K562 (cell line): ENCODE measurements at regions not wholly inside any gene's neighbourhood (a gene's known extent, or its start where the extent isn't known, plus 50 kb on each side); places are given as distances from the start of the nearest gene placed in this dataset.

Experiments used
- ATAC-seq: fragments of 200-7000 bp; cut with Tn5 transposase; 3 replicates; pipeline ENCODE4 v1.9.1; 2020; ENCODE audit warnings: moderate library complexity
- BruUV-seq: library from RNA; stranded (reverse); fragments of 400-500 nt; replicated peaks from 2 replicates; lab custom pipeline; 2021; lab: Mats Ljungman, UMichigan
- CTCF ChIA-PET: fragments of 300-600 bp; formaldehyde crosslinking; extraction: SDS; loops from one replicate; lab custom pipeline; 2021; ENCODE audit warnings: low intra/inter-chr PET ratio; lab: Yijun Ruan, JAX
- POLR2A ChIA-PET: fragments of 300-600, 350-650 bp; sonication (Branson Sonifier 250); formaldehyde crosslinking; extraction: SDS; loops from one replicate; lab custom pipeline; 2021; ENCODE audit warnings: antibody characterized with exemption, inconsistent platforms; lab: Yijun Ruan, JAX
- DNase-seq, 4 experiments: peaks; one replicate each; pipeline versions ENCODE4 v3.0.0 to v3.0.0-alpha.2; 2011 to 2018; ENCODE audit warnings: low spot score in 3 of 4, mixed read lengths in 3 of 4; ENCODE audit errors: extremely low read depth in 1 of 4
- FAIRE-seq: peaks from 2 replicates; lab custom pipeline; 2011; peaks lifted over from hg19 to GRCh38; lab: Jason Lieb, UNC
- H2AFZ ChIP-seq: 2 replicates; pipeline ENCODE4 v1.6.0; 2011; ENCODE audit warnings: low read depth, low read length, control low read depth, inconsistent platforms
- H3K27ac ChIP-seq: fragments of 200-600 bp; 3 replicates; pipeline ENCODE4 v1.8.0; 2011; ENCODE audit warnings: low read depth, mild to moderate bottlenecking, control low read depth, inconsistent platforms, low read length, moderate library complexity, mixed read lengths; ENCODE audit errors: extremely low read depth
- H3K27me3 ChIP-seq, 2 experiments: fragments of 300-600 bp in 1 of 2; 2 replicates in 1 of 2; 3 replicates in 1 of 2; pipeline versions ENCODE4 v1.6.0 to v1.8.0; 2011; ENCODE audit warnings: inconsistent platforms in 2 of 2, low read length in 2 of 2, mild to moderate bottlenecking in 1 of 2, mixed read lengths in 1 of 2, moderate library complexity in 1 of 2; ENCODE audit not compliant: control insufficient read depth in 2 of 2, insufficient read depth in 2 of 2
- H3K36me3 ChIP-seq: fragments of 300-600 bp; 3 replicates; pipeline ENCODE4 v1.8.0; 2011; ENCODE audit warnings: mild to moderate bottlenecking, low read length, inconsistent platforms; ENCODE audit not compliant: control insufficient read depth, insufficient read depth
- H3K4me1 ChIP-seq, 2 experiments: fragments of 200-600 bp in 1 of 2; replicated peaks in 1 of 2; 2 replicates in 1 of 2; 3 replicates in 1 of 2; pipeline versions ENCODE4 v1.5.1 to v1.8.0; 2011; ENCODE audit warnings: inconsistent platforms in 2 of 2, low read length in 2 of 2, mild to moderate bottlenecking in 1 of 2, mixed read lengths in 1 of 2, moderate library complexity in 1 of 2; ENCODE audit not compliant: control insufficient read depth in 2 of 2, insufficient read depth in 2 of 2
- H3K4me2 ChIP-seq: 2 replicates; pipeline ENCODE4 v1.6.1; 2011; ENCODE audit warnings: low read length, control low read depth, inconsistent platforms, mixed read lengths; ENCODE audit not compliant: insufficient read depth
- H3K4me3 ChIP-seq: fragments of 200-600 bp; sonication (generic), shearing (Covaris generic); 2 replicates; pipeline ENCODE4 v1.5.1; 2016; ENCODE audit warnings: control low read depth, inconsistent platforms
- H3K79me2 ChIP-seq: fragments of 200-600 bp; 3 replicates; pipeline ENCODE4 v1.8.0; 2011; ENCODE audit warnings: low read length, inconsistent platforms; ENCODE audit not compliant: control insufficient read depth, insufficient read depth
- H3K9ac ChIP-seq, 2 experiments: 2 replicates each; pipeline versions ENCODE4 v1.6.0 to v1.6.1; 2011; ENCODE audit warnings: low read depth in 2 of 2, low read length in 2 of 2, control low read depth in 1 of 2, inconsistent platforms in 1 of 2, mild to moderate bottlenecking in 1 of 2, mixed read lengths in 1 of 2; ENCODE audit not compliant: insufficient read depth in 1 of 2
- H3K9me1 ChIP-seq: one replicate; pipeline ENCODE4 v1.6.0; 2011; ENCODE audit warnings: inconsistent platforms, mild to moderate bottlenecking, low read length, moderate library complexity; ENCODE audit not compliant: control insufficient read depth, insufficient read depth
- H3K9me3 ChIP-seq: replicated peaks from 2 replicates; pipeline ENCODE4 v1.5.1; 2011; ENCODE audit warnings: low read depth, low read length, inconsistent platforms; ENCODE audit not compliant: control insufficient read depth, insufficient read depth
- H4K20me1 ChIP-seq: replicated peaks from 2 replicates; pipeline ENCODE4 v1.6.1; 2011; ENCODE audit warnings: low read length, inconsistent platforms, mixed read lengths; ENCODE audit not compliant: control insufficient read depth, insufficient read depth
- GTF2E2 ChIP-seq: fragments of 200-800 bp; sonication (Bioruptor generic); IDR thresholded peaks from 2 replicates; pipeline ENCODE4 v1.6.1; 2016; ENCODE audit warnings: missing genetic modification characterization, missing compliant biosample characterization
- ILK ChIP-seq: fragments of 450-650 bp; IDR thresholded peaks from 2 replicates; pipeline ENCODE4 v1.6.1; 2016; ENCODE audit warnings: missing genetic modification characterization, low read depth, mild to moderate bottlenecking, missing compliant biosample characterization, moderate library complexity, borderline replicate concordance
- JUNB ChIP-seq: fragments of 450-650 bp; formaldehyde crosslinking; conservative IDR thresholded peaks from 2 replicates; pipeline ENCODE4 v1.4.0; 2020; ENCODE audit warnings: mild to moderate bottlenecking
- KDM1A ChIP-seq, 2 experiments: fragments of 450-650 bp; IDR thresholded peaks; 2 replicates each; pipeline ENCODE4 v1.6.1; 2016; ENCODE audit warnings: mild to moderate bottlenecking in 2 of 2
- NCOA2 ChIP-seq, 2 experiments: fragments of 450-650 bp; IDR thresholded peaks; 2 replicates each; pipeline ENCODE4 v1.6.1; 2018; ENCODE audit warnings: mild to moderate bottlenecking in 2 of 2, moderate library complexity in 1 of 2; ENCODE audit not compliant: partially characterized antibody in 2 of 2
- PML ChIP-seq: IDR thresholded peaks from 2 replicates; pipeline ENCODE4 v1.6.1; 2012; ENCODE audit warnings: low read length, inconsistent platforms
- RAD51 ChIP-seq: fragments of 450-650 bp; IDR thresholded peaks from 2 replicates; pipeline ENCODE4 v1.7.1; 2016; ENCODE audit warnings: low read depth, mild to moderate bottlenecking, borderline replicate concordance
- RBFOX2 ChIP-seq: fragments of 200-400 bp; formaldehyde crosslinking; IDR thresholded peaks from 2 replicates; pipeline ENCODE4 v1.6.1; 2017; ENCODE audit warnings: low read depth, mild to moderate bottlenecking, low read length, moderate library complexity
- TCFL5 ChIP-seq: fragments of 250-450 bp; sonication (Bioruptor Pico); conservative IDR thresholded peaks from 2 replicates; pipeline ENCODE4 v1.6.1; 2021; ENCODE audit warnings: mild to moderate bottlenecking, moderate library complexity, matching md5 sums
- WGBS: fragments of 100-300 bp; shearing (Covaris generic); methylation state at CpG from one replicate; pipeline ENCODE4 v1.1.6; 2016; ENCODE audit warnings: low coverage, mixed read lengths; ENCODE audit not compliant: insufficient coverage; ENCODE audit errors: missing lambda C conversion rate; 5-methylcytosine and 5-hydroxymethylcytosine counted together
- in situ Hi-C: fragments of 300-500 bp; cut with MboI; formaldehyde crosslinking; loops from 4 replicates; pipeline ENCODE4 v1.15.0; 2018; ENCODE audit warnings: inconsistent platforms, mixed read lengths
- intact Hi-C: fragments of 100-400 bp; cut with micrococcal nuclease; formaldehyde crosslinking; loops from 2 replicates; pipeline ENCODE4 v1.14.2; 2022
- TF ChIP-seq, protein P1 (sequence below): sonication (generic); formaldehyde crosslinking; IDR thresholded peaks from 2 replicates; pipeline ENCODE4 v1.8.0; 2023; ENCODE audit warnings: mild to moderate bottlenecking, missing genetic modification reagents

DNA sequence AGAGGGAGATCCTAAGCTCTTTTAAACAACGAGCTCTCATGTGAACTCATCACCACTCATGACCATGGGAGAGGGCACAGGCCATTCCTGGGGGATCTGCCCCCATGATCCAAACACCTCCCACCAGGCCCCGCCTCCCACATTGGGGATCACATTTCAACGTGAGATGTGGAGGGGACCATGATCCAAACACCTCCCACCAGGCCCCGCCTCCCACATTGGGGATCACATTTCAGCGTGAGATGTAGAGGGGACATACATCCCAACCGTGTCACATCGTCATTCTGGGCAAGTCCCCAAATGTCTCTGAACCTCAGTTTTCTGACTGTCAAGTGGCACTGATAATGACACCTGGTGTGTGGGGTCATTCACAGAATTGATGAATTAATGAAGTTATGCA is 641.8 kb downstream of the CDH26 start:
- 0% methylated on average over 7 of the region's 7 CpGs for WGBS
- no peak for FAIRE-seq
- ATAC-seq, result no peak
- in situ Hi-C loops (no loop called here), intact Hi-C loops (no loop called here)
- Histone ChIP-seq H3K4me1 (no peaks in the 10 kb centered on the region), H3K9me3 (no peaks in the 10 kb centered on the region), H3K4me2 (no peak overlapping the region), H3K9me1 (no peaks in the 10 kb centered on the region), H3K9ac (no peak overlapping the region), H3K27ac (no peak overlapping the region), H2AFZ (no peak overlapping the region), H4K20me1 (no peaks in the 10 kb centered on the region), H3K79me2 (no peaks in the 10 kb centered on the region), H3K27me3 (no peaks in the 10 kb centered on the region), H3K4me3 (no peak overlapping the region), H3K36me3 (no peaks in the 10 kb centered on the region)
- ChIA-PET POLR2A (interaction anchor here (0.6 kb wide), 1 partner anchor 494 kb away, joined by 3 read pairs; no protein-coding TSS in a partner anchor), CTCF (no interaction called here)
- no peak for DNase-seq
- no TSS peak for BruUV-seq
- TF ChIP-seq GTF2E2, result no peak
- TF ChIP-seq PML, result no peak
- no peak for TF ChIP-seq ILK (tag)
- no peak for TF ChIP-seq RAD51
- no peak for TF ChIP-seq NCOA2 (IDR thresholded peaks at IDR 0.05; ENCODE audit: partially characterized antibody in 2 of 2)
- TF ChIP-seq RBFOX2, result no peak
- TF ChIP-seq TCFL5 (CRISPR knock-in tag), result no peak
- TF ChIP-seq, protein P1, sequence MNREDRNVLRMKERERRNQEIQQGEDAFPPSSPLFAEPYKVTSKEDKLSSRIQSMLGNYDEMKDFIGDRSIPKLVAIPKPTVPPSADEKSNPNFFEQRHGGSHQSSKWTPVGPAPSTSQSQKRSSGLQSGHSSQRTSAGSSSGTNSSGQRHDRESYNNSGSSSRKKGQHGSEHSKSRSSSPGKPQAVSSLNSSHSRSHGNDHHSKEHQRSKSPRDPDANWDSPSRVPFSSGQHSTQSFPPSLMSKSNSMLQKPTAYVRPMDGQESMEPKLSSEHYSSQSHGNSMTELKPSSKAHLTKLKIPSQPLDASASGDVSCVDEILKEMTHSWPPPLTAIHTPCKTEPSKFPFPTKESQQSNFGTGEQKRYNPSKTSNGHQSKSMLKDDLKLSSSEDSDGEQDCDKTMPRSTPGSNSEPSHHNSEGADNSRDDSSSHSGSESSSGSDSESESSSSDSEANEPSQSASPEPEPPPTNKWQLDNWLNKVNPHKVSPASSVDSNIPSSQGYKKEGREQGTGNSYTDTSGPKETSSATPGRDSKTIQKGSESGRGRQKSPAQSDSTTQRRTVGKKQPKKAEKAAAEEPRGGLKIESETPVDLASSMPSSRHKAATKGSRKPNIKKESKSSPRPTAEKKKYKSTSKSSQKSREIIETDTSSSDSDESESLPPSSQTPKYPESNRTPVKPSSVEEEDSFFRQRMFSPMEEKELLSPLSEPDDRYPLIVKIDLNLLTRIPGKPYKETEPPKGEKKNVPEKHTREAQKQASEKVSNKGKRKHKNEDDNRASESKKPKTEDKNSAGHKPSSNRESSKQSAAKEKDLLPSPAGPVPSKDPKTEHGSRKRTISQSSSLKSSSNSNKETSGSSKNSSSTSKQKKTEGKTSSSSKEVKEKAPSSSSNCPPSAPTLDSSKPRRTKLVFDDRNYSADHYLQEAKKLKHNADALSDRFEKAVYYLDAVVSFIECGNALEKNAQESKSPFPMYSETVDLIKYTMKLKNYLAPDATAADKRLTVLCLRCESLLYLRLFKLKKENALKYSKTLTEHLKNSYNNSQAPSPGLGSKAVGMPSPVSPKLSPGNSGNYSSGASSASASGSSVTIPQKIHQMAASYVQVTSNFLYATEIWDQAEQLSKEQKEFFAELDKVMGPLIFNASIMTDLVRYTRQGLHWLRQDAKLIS, result no peak
- no peak for TF ChIP-seq KDM1A (IDR thresholded peaks at IDR 0.05)
- TF ChIP-seq JUNB (CRISPR knock-in tag), result no peak
